ENCODE measurements at regions not wholly inside any gene's neighbourhood (a gene's known extent, or its start where the extent isn't known, plus 50 kb on each side); places are given as distances from the start of the nearest gene placed in this dataset.

- peak; percentile 83 for DNase-seq (ENCODE audit: low spot score)
Measured at GRCh38 chr3:87333393-87333892, 57.1 kb upstream of the POU1F1 start.

- DNase-seq (ENCODE audit: low spot score), result no peak
Measured at GRCh38 chr3:87332789-87333188, 56.4 kb upstream of the POU1F1 start.

- DNase-seq (ENCODE audit: low spot score), result no peak
Measured at GRCh38 chr3:87329065-87329464, 52.7 kb upstream of the POU1F1 start.

All from H4 (cell line).